ENCODE measurements at regions not wholly inside any gene's neighbourhood (a gene's known extent, or its start where the extent isn't known, plus 50 kb on each side); places are given as distances from the start of the nearest gene placed in this dataset.
"Not testable (repeated sequence)": the region's sequence is repeated elsewhere in the genome, so short reads cannot be mapped to it uniquely, and the experiment has no call there.

GRCh38 chr12:17357396-17357795, 732.6 kb downstream of the RERGL start:
- DNase-seq (ENCODE audit: low spot score), result peak; percentile 50

GRCh38 chr12:17352164-17352563, 737.8 kb downstream of the RERGL start:
- no peak for DNase-seq (ENCODE audit: low spot score)

- DNase-seq (ENCODE audit: low spot score), result no peak
These were observed 741.7 kb downstream of the RERGL start for GRCh38 chr12:17348311-17348710.

- no peak for DNase-seq (ENCODE audit: low spot score)
These were observed 738.7 kb upstream of the LMO3 start for GRCh38 chr12:17344649-17345048.

- peak; percentile 51 for DNase-seq (ENCODE audit: low spot score)
These were observed 736.5 kb upstream of the LMO3 start for GRCh38 chr12:17342381-17342961.

GRCh38 chr12:17335487-17335886, 729.5 kb upstream of the LMO3 start:
- no peak for DNase-seq (ENCODE audit: low spot score)

- no peak for DNase-seq (ENCODE audit: low spot score)
These were observed 728.8 kb upstream of the LMO3 start for GRCh38 chr12:17334784-17335183.

- no peak for DNase-seq (ENCODE audit: low spot score)
These were observed 727.3 kb upstream of the LMO3 start for GRCh38 chr12:17333287-17333686.

- DNase-seq (ENCODE audit: low spot score), result no peak
These were observed 720.7 kb upstream of the LMO3 start for GRCh38 chr12:17326649-17327048.

GRCh38 chr12:17322090-17322489, 716.1 kb upstream of the LMO3 start:
- DNase-seq (ENCODE audit: low spot score), result no peak

GRCh38 chr12:17304503-17305347, 698.8 kb upstream of the LMO3 start:
- no peak for DNase-seq (ENCODE audit: low spot score)

- DNase-seq (ENCODE audit: low spot score), result no peak
These were observed 696.0 kb upstream of the LMO3 start for GRCh38 chr12:17302001-17302400.

- no peak for DNase-seq (ENCODE audit: low spot score)
These were observed 695.6 kb upstream of the LMO3 start for GRCh38 chr12:17301544-17301943.

GRCh38 chr12:17296882-17297281, 690.9 kb upstream of the LMO3 start:
- no peak for DNase-seq (ENCODE audit: low spot score)

GRCh38 chr12:17286874-17287273, 680.9 kb upstream of the LMO3 start:
- DNase-seq (ENCODE audit: low spot score), result no peak

- DNase-seq (ENCODE audit: low spot score), result no peak
These were observed 678.9 kb upstream of the LMO3 start for GRCh38 chr12:17284873-17285272.

GRCh38 chr12:17283563-17283962, 677.6 kb upstream of the LMO3 start:
- DNase-seq (ENCODE audit: low spot score), result no peak

GRCh38 chr12:17282169-17282568, 676.2 kb upstream of the LMO3 start:
- DNase-seq (ENCODE audit: low spot score), result not testable (repeated sequence)

GRCh38 chr12:17278946-17279345, 673.0 kb upstream of the LMO3 start:
- DNase-seq (ENCODE audit: low spot score), result no peak

- DNase-seq (ENCODE audit: low spot score), result no peak
These were observed 670.2 kb upstream of the LMO3 start for GRCh38 chr12:17276196-17276595.

GRCh38 chr12:17266856-17267255, 660.9 kb upstream of the LMO3 start:
- DNase-seq (ENCODE audit: low spot score), result no peak

- no peak for DNase-seq (ENCODE audit: low spot score)
These were observed 658.6 kb upstream of the LMO3 start for GRCh38 chr12:17264603-17265002.

- DNase-seq (ENCODE audit: low spot score), result no peak
These were observed 633.9 kb upstream of the LMO3 start for GRCh38 chr12:17239874-17240273.

GRCh38 chr12:17235996-17236395, 630.0 kb upstream of the LMO3 start:
- DNase-seq (ENCODE audit: low spot score), result no peak

All from ecto neural progenitor cell (in vitro differentiated cells).